HepG2 (cell line): ENCODE measurements at regions not wholly inside any gene's neighbourhood (a gene's known extent, or its start where the extent isn't known, plus 50 kb on each side); places are given as distances from the start of the nearest gene placed in this dataset.

ENCODE experiments used
- ATAC-seq: fragments of 200-7000 bp; cut with Tn5 transposase; 3 replicates; pipeline ENCODE4 v1.9.1; 2020; ENCODE audit warnings: mild to moderate bottlenecking, moderate library complexity
- BruUV-seq: library from RNA; stranded (reverse); fragments of 400-500 nt; replicated peaks from 2 replicates; lab custom pipeline; 2021; lab: Mats Ljungman, UMichigan
- CTCF ChIA-PET: fragments of 300-600 bp; formaldehyde crosslinking; extraction: SDS; loops from one replicate; lab custom pipeline; 2021; ENCODE audit warnings: low total read pairs, inconsistent platforms, low intra/inter-chr PET ratio; lab: Yijun Ruan, JAX
- POLR2A ChIA-PET: fragments of 350-600 bp; sonication (Branson Sonifier 250); formaldehyde crosslinking; loops from one replicate; lab custom pipeline; 2020; ENCODE audit warnings: antibody characterized with exemption, inconsistent platforms; lab: Yijun Ruan, JAX
- DNase-seq: peaks from one replicate; pipeline ENCODE4 v3.0.0-alpha.2; 2015; ENCODE audit warnings: low spot score
- FAIRE-seq: peaks from 3 replicates; lab custom pipeline; 2011; peaks lifted over from hg19 to GRCh38; lab: Jason Lieb, UNC
- H2AFZ ChIP-seq: one replicate; pipeline ENCODE4 v1.6.1; 2011; ENCODE audit warnings: low read length, inconsistent platforms
- H3K27ac ChIP-seq: fragments of 300-600 bp; 3 replicates; pipeline ENCODE4 v1.8.0; 2011; ENCODE audit warnings: mixed run types, mild to moderate bottlenecking, mixed read lengths, low read length, inconsistent platforms; ENCODE audit not compliant: insufficient read depth; ENCODE audit errors: extremely low read length
- H3K27me3 ChIP-seq, 2 experiments: fragments of 200-600 bp in 1 of 2; 2 replicates in 1 of 2; 3 replicates in 1 of 2; pipeline versions ENCODE4 v1.6.0 to v1.8.0; 2011; ENCODE audit warnings: low read length in 2 of 2, mild to moderate bottlenecking in 2 of 2, moderate library complexity in 2 of 2, inconsistent platforms in 1 of 2; ENCODE audit not compliant: insufficient read depth in 2 of 2, control insufficient read depth in 1 of 2
- H3K36me3 ChIP-seq, 2 experiments: fragments of 200-600 bp in 1 of 2; replicated peaks in 1 of 2; 2 replicates in 1 of 2; 3 replicates in 1 of 2; pipeline versions ENCODE4 v1.5.1 to v1.8.0; 2011; ENCODE audit warnings: low read length in 2 of 2, inconsistent platforms in 1 of 2; ENCODE audit not compliant: insufficient read depth in 2 of 2, control insufficient read depth in 1 of 2
- H3K4me1 ChIP-seq: 2 replicates; pipeline ENCODE4 v1.5.1; 2012; ENCODE audit warnings: low read length, inconsistent platforms; ENCODE audit not compliant: insufficient read depth
- H3K4me2 ChIP-seq: 2 replicates; pipeline ENCODE4 v1.6.0; 2011; ENCODE audit warnings: low read depth, low read length, inconsistent platforms
- H3K4me3 ChIP-seq, 3 experiments: fragments of 200-600 bp in 1 of 3; sonication (generic), shearing (Covaris generic) in 1 of 3; replicated peaks in 1 of 3; 2 replicates each; pipeline ENCODE4 v1.5.1; 2011 to 2016; ENCODE audit warnings: low read length in 3 of 3, inconsistent platforms in 2 of 3, low read depth in 2 of 3, mild to moderate bottlenecking in 2 of 3, control low read depth in 1 of 3, mixed read lengths in 1 of 3; ENCODE audit not compliant: insufficient read depth in 1 of 3
- H3K79me2 ChIP-seq: one replicate; pipeline ENCODE4 v1.6.1; 2011; ENCODE audit warnings: low read length, inconsistent platforms; ENCODE audit not compliant: insufficient read depth
- H3K9ac ChIP-seq: 2 replicates; pipeline ENCODE4 v1.6.0; 2011; ENCODE audit warnings: mild to moderate bottlenecking, low read depth, low read length, inconsistent platforms; ENCODE audit not compliant: insufficient read depth
- H3K9me3 ChIP-seq: 2 replicates; pipeline ENCODE4 v1.5.1; 2012; ENCODE audit warnings: mild to moderate bottlenecking, low read length
- H4K20me1 ChIP-seq: 2 replicates; pipeline ENCODE4 v1.6.0; 2011; ENCODE audit warnings: inconsistent platforms, mild to moderate bottlenecking, low read length, moderate library complexity; ENCODE audit not compliant: insufficient read depth
- HNRNPK ChIP-seq: fragments of 200-400 bp; formaldehyde crosslinking; IDR thresholded peaks from 2 replicates; pipeline ENCODE4 v1.6.1; 2018; ENCODE audit warnings: low read length, low read depth, moderate library complexity, mild to moderate bottlenecking; ENCODE audit not compliant: poor library complexity, severe bottlenecking
- MYC ChIP-seq: sonication (generic); formaldehyde crosslinking; IDR thresholded peaks from 2 replicates; pipeline ENCODE4 v1.9.0; 2021; ENCODE audit warnings: missing genetic modification reagents, borderline replicate concordance
- ZC3H4 ChIP-seq: sonication (generic); formaldehyde crosslinking; IDR thresholded peaks from 2 replicates; pipeline ENCODE4 v1.4.0; 2020; ENCODE audit warnings: missing genetic modification reagents, borderline replicate concordance
- ZNF543 ChIP-seq: sonication (generic); formaldehyde crosslinking; IDR thresholded peaks from 2 replicates; pipeline ENCODE4 v1.4.0; 2020; ENCODE audit warnings: mild to moderate bottlenecking, missing genetic modification reagents
- WGBS: methylation state at CpG from one replicate; pipeline ENCODE4 v1.1.6; 2017; ENCODE audit warnings: low lambda C conversion rate; 5-methylcytosine and 5-hydroxymethylcytosine counted together
- in situ Hi-C: cut with HindIII; loops from 2 replicates; pipeline ENCODE4 v1.10.0; 2017; ENCODE audit warnings: low pct_unique_long_range_greater_than_20kb; ENCODE audit not compliant: extremely low pct_ligation_motif_present
- intact Hi-C: fragments of 100-400 bp; cut with micrococcal nuclease; formaldehyde crosslinking; loops from one replicate; pipeline ENCODE4 v1.10.0; 2022; ENCODE audit not compliant: unreplicated experiment
- TF ChIP-seq, protein P1 (sequence below): sonication (generic); formaldehyde crosslinking; IDR thresholded peaks from 2 replicates; pipeline ENCODE4 v1.4.0; 2020; ENCODE audit warnings: missing genetic modification reagents
- TF ChIP-seq, protein P2 (sequence below): sonication (generic); IDR thresholded peaks from 2 replicates; pipeline ENCODE4 v1.6.1; 2016; ENCODE audit warnings: low read depth, borderline replicate concordance
- TF ChIP-seq, protein P3 (sequence below): sonication (generic); formaldehyde crosslinking; IDR thresholded peaks from 2 replicates; pipeline ENCODE4 v1.9.0; 2021; ENCODE audit warnings: missing genetic modification reagents, borderline replicate concordance

DNA sequence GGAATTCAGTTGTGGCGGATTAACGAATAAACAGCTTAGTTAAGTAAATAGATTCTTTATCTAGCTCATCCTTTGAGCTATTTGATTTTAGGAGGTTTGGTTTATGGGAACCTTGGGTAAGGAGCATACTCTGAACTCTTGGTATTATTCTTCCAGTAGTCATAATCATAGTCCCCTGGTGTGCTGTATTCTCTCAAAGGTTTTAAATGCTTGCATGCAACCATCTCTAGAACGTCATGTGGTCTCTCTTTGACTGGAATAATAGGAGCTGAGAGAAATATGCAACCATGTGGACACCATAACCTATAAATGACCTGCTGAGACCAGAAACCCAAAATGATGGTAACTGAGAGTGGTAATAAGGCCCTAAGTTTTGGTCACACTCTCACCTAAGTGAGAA is 951.6 kb upstream of the MIR17HG start:
- no peak for ATAC-seq
- Histone ChIP-seq H3K27ac (no peak overlapping the region), H3K4me3 (no peak overlapping the region), H3K4me1 (no peaks in the 10 kb centered on the region), H3K79me2 (no peaks in the 10 kb centered on the region), H3K27me3 (no peaks in the 10 kb centered on the region), H3K9ac (no peak overlapping the region), H3K9me3 (peaks cover 34% of the 10 kb centered on the region), H3K36me3 (no peaks in the 10 kb centered on the region), H2AFZ (no peak overlapping the region), H3K4me2 (no peak overlapping the region), H4K20me1 (no peaks in the 10 kb centered on the region)
- POLR2A ChIA-PET = no interaction called here
- CTCF ChIA-PET = no interaction called here
- FAIRE-seq = no peak
- intact Hi-C loops (no loop called here), in situ Hi-C loops (no loop called here)
- no peak for DNase-seq
- TF ChIP-seq, protein P1, sequence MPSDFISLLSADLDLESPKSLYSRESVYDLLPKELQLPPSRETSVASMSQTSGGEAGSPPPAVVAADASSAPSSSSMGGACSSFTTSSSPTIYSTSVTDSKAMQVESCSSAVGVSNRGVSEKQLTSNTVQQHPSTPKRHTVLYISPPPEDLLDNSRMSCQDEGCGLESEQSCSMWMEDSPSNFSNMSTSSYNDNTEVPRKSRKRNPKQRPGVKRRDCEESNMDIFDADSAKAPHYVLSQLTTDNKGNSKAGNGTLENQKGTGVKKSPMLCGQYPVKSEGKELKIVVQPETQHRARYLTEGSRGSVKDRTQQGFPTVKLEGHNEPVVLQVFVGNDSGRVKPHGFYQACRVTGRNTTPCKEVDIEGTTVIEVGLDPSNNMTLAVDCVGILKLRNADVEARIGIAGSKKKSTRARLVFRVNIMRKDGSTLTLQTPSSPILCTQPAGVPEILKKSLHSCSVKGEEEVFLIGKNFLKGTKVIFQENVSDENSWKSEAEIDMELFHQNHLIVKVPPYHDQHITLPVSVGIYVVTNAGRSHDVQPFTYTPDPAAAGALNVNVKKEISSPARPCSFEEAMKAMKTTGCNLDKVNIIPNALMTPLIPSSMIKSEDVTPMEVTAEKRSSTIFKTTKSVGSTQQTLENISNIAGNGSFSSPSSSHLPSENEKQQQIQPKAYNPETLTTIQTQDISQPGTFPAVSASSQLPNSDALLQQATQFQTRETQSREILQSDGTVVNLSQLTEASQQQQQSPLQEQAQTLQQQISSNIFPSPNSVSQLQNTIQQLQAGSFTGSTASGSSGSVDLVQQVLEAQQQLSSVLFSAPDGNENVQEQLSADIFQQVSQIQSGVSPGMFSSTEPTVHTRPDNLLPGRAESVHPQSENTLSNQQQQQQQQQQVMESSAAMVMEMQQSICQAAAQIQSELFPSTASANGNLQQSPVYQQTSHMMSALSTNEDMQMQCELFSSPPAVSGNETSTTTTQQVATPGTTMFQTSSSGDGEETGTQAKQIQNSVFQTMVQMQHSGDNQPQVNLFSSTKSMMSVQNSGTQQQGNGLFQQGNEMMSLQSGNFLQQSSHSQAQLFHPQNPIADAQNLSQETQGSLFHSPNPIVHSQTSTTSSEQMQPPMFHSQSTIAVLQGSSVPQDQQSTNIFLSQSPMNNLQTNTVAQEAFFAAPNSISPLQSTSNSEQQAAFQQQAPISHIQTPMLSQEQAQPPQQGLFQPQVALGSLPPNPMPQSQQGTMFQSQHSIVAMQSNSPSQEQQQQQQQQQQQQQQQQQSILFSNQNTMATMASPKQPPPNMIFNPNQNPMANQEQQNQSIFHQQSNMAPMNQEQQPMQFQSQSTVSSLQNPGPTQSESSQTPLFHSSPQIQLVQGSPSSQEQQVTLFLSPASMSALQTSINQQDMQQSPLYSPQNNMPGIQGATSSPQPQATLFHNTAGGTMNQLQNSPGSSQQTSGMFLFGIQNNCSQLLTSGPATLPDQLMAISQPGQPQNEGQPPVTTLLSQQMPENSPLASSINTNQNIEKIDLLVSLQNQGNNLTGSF (CRISPR knock-in tag) = no peak
- TF ChIP-seq MYC (CRISPR knock-in tag) = no peak
- no peak for TF ChIP-seq ZC3H4 (CRISPR knock-in tag)
- TF ChIP-seq, protein P2, sequence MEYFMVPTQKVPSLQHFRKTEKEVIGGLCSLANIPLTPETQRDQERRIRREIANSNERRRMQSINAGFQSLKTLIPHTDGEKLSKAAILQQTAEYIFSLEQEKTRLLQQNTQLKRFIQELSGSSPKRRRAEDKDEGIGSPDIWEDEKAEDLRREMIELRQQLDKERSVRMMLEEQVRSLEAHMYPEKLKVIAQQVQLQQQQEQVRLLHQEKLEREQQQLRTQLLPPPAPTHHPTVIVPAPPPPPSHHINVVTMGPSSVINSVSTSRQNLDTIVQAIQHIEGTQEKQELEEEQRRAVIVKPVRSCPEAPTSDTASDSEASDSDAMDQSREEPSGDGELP = no peak
- no peak for TF ChIP-seq HNRNPK
- no peak for TF ChIP-seq ZNF543 (CRISPR knock-in tag)
- TF ChIP-seq, protein P3, sequence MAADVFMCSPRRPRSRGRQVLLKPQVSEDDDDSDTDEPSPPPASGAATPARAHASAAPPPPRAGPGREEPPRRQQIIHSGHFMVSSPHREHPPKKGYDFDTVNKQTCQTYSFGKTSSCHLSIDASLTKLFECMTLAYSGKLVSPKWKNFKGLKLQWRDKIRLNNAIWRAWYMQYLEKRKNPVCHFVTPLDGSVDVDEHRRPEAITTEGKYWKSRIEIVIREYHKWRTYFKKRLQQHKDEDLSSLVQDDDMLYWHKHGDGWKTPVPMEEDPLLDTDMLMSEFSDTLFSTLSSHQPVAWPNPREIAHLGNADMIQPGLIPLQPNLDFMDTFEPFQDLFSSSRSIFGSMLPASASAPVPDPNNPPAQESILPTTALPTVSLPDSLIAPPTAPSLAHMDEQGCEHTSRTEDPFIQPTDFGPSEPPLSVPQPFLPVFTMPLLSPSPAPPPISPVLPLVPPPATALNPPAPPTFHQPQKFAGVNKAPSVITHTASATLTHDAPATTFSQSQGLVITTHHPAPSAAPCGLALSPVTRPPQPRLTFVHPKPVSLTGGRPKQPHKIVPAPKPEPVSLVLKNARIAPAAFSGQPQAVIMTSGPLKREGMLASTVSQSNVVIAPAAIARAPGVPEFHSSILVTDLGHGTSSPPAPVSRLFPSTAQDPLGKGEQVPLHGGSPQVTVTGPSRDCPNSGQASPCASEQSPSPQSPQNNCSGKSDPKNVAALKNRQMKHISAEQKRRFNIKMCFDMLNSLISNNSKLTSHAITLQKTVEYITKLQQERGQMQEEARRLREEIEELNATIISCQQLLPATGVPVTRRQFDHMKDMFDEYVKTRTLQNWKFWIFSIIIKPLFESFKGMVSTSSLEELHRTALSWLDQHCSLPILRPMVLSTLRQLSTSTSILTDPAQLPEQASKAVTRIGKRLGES (CRISPR knock-in tag) = no peak
- WGBS = 18% methylated on average over 3 of the region's 3 CpGs
- BruUV-seq = no TSS peak
